ENCODE measurements at regions not wholly inside any gene's neighbourhood (a gene's known extent, or its start where the extent isn't known, plus 50 kb on each side); places are given as distances from the start of the nearest gene placed in this dataset.

DNA sequence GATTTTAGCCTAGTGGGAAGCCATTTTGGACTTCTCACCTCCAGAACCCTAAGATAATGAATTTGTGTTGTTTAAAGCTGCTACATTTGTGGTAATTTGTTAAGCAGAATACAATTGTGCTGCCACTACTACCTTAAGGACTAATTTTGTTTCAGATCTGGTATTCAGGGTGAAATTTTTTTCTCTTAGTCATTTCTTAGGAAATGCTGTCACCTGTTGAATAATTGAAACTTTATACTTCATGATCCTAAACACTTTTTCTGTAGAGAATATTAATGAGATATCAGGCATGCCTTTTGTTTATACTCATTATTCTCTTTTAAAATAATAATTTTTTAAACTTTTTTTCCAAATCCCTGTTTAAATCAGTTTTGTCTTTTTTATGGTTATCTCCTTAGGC lies 246.8 kb downstream of the TGFB2 start:
- TF ChIP-seq POLR2A (IDR thresholded peaks at IDR 0.05) (no peak), CTCF (IDR thresholded peaks at IDR 0.05) (no peak), EP300 (IDR thresholded peaks at IDR 0.05) (no peak)

Data from ovary (tissue), 3 donors.